K562 (cell line): ENCODE measurements at regions not wholly inside any gene's neighbourhood (a gene's known extent, or its start where the extent isn't known, plus 50 kb on each side); places are given as distances from the start of the nearest gene placed in this dataset.

Source experiments
- ATAC-seq: fragments of 200-7000 bp; cut with Tn5 transposase; 3 replicates; pipeline ENCODE4 v1.9.1; 2020; ENCODE audit warnings: moderate library complexity
- BruUV-seq: library from RNA; stranded (reverse); fragments of 400-500 nt; replicated peaks from 2 replicates; lab custom pipeline; 2021; lab: Mats Ljungman, UMichigan
- CTCF ChIA-PET: fragments of 300-600 bp; formaldehyde crosslinking; extraction: SDS; loops from one replicate; lab custom pipeline; 2021; ENCODE audit warnings: low intra/inter-chr PET ratio; lab: Yijun Ruan, JAX
- POLR2A ChIA-PET: fragments of 300-600, 350-650 bp; sonication (Branson Sonifier 250); formaldehyde crosslinking; extraction: SDS; loops from one replicate; lab custom pipeline; 2021; ENCODE audit warnings: antibody characterized with exemption, inconsistent platforms; lab: Yijun Ruan, JAX
- DNase-seq, 4 experiments: peaks; one replicate each; pipeline versions ENCODE4 v3.0.0 to v3.0.0-alpha.2; 2011 to 2018; ENCODE audit warnings: low spot score in 3 of 4, mixed read lengths in 3 of 4; ENCODE audit errors: extremely low read depth in 1 of 4
- FAIRE-seq: peaks from 2 replicates; lab custom pipeline; 2011; peaks lifted over from hg19 to GRCh38; lab: Jason Lieb, UNC
- H2AFZ ChIP-seq: 2 replicates; pipeline ENCODE4 v1.6.0; 2011; ENCODE audit warnings: low read depth, low read length, control low read depth, inconsistent platforms
- H3K27ac ChIP-seq: fragments of 200-600 bp; 3 replicates; pipeline ENCODE4 v1.8.0; 2011; ENCODE audit warnings: low read depth, mild to moderate bottlenecking, control low read depth, inconsistent platforms, low read length, moderate library complexity, mixed read lengths; ENCODE audit errors: extremely low read depth
- H3K27me3 ChIP-seq, 2 experiments: fragments of 300-600 bp in 1 of 2; 2 replicates in 1 of 2; 3 replicates in 1 of 2; pipeline versions ENCODE4 v1.6.0 to v1.8.0; 2011; ENCODE audit warnings: inconsistent platforms in 2 of 2, low read length in 2 of 2, mild to moderate bottlenecking in 1 of 2, mixed read lengths in 1 of 2, moderate library complexity in 1 of 2; ENCODE audit not compliant: control insufficient read depth in 2 of 2, insufficient read depth in 2 of 2
- H3K36me3 ChIP-seq: fragments of 300-600 bp; 3 replicates; pipeline ENCODE4 v1.8.0; 2011; ENCODE audit warnings: mild to moderate bottlenecking, low read length, inconsistent platforms; ENCODE audit not compliant: control insufficient read depth, insufficient read depth
- H3K4me1 ChIP-seq, 2 experiments: fragments of 200-600 bp in 1 of 2; replicated peaks in 1 of 2; 2 replicates in 1 of 2; 3 replicates in 1 of 2; pipeline versions ENCODE4 v1.5.1 to v1.8.0; 2011; ENCODE audit warnings: inconsistent platforms in 2 of 2, low read length in 2 of 2, mild to moderate bottlenecking in 1 of 2, mixed read lengths in 1 of 2, moderate library complexity in 1 of 2; ENCODE audit not compliant: control insufficient read depth in 2 of 2, insufficient read depth in 2 of 2
- H3K4me2 ChIP-seq: 2 replicates; pipeline ENCODE4 v1.6.1; 2011; ENCODE audit warnings: low read length, control low read depth, inconsistent platforms, mixed read lengths; ENCODE audit not compliant: insufficient read depth
- H3K4me3 ChIP-seq: fragments of 200-600 bp; sonication (generic), shearing (Covaris generic); 2 replicates; pipeline ENCODE4 v1.5.1; 2016; ENCODE audit warnings: control low read depth, inconsistent platforms
- H3K79me2 ChIP-seq: fragments of 200-600 bp; 3 replicates; pipeline ENCODE4 v1.8.0; 2011; ENCODE audit warnings: low read length, inconsistent platforms; ENCODE audit not compliant: control insufficient read depth, insufficient read depth
- H3K9ac ChIP-seq, 2 experiments: 2 replicates each; pipeline versions ENCODE4 v1.6.0 to v1.6.1; 2011; ENCODE audit warnings: low read depth in 2 of 2, low read length in 2 of 2, control low read depth in 1 of 2, inconsistent platforms in 1 of 2, mild to moderate bottlenecking in 1 of 2, mixed read lengths in 1 of 2; ENCODE audit not compliant: insufficient read depth in 1 of 2
- H3K9me1 ChIP-seq: one replicate; pipeline ENCODE4 v1.6.0; 2011; ENCODE audit warnings: inconsistent platforms, mild to moderate bottlenecking, low read length, moderate library complexity; ENCODE audit not compliant: control insufficient read depth, insufficient read depth
- H3K9me3 ChIP-seq: replicated peaks from 2 replicates; pipeline ENCODE4 v1.5.1; 2011; ENCODE audit warnings: low read depth, low read length, inconsistent platforms; ENCODE audit not compliant: control insufficient read depth, insufficient read depth
- H4K20me1 ChIP-seq: replicated peaks from 2 replicates; pipeline ENCODE4 v1.6.1; 2011; ENCODE audit warnings: low read length, inconsistent platforms, mixed read lengths; ENCODE audit not compliant: control insufficient read depth, insufficient read depth
- DDX20 ChIP-seq: fragments of 450-650 bp; IDR thresholded peaks from 2 replicates; pipeline ENCODE4 v1.6.1; 2016; ENCODE audit warnings: missing genetic modification characterization, low read depth, mild to moderate bottlenecking, missing compliant biosample characterization, moderate library complexity
- HDAC8 ChIP-seq: fragments of 450-650 bp; IDR thresholded peaks from 2 replicates; pipeline ENCODE4 v1.6.1; 2016; ENCODE audit warnings: mild to moderate bottlenecking, missing genetic modification characterization, moderate library complexity, missing compliant biosample characterization
- HNRNPL ChIP-seq: fragments of 200-400 bp; formaldehyde crosslinking; IDR thresholded peaks from 2 replicates; pipeline ENCODE4 v1.6.1; 2017; ENCODE audit warnings: low read depth, mild to moderate bottlenecking, low read length
- NCOR1 ChIP-seq: fragments of 450-650 bp; IDR thresholded peaks from 2 replicates; pipeline ENCODE4 v1.6.1; 2016; ENCODE audit warnings: mild to moderate bottlenecking, moderate library complexity
- SRSF1 ChIP-seq: fragments of 200-400 bp; formaldehyde crosslinking; IDR thresholded peaks from 2 replicates; pipeline ENCODE4 v1.6.1; 2017; ENCODE audit warnings: mild to moderate bottlenecking, low read depth, low read length, moderate library complexity
- TAF9B ChIP-seq: fragments of 450-650 bp; IDR thresholded peaks from 2 replicates; pipeline ENCODE4 v1.6.1; 2018; ENCODE audit warnings: mild to moderate bottlenecking; ENCODE audit not compliant: partially characterized antibody
- ZNF121 ChIP-seq: sonication (generic); formaldehyde crosslinking; conservative IDR thresholded peaks from 2 replicates; pipeline ENCODE4 v1.8.0; 2022; ENCODE audit warnings: missing genetic modification reagents
- ZNF785 ChIP-seq: fragments of 250-450 bp; sonication (Bioruptor Pico); IDR thresholded peaks from 2 replicates; pipeline ENCODE4 v1.4.0; 2020; ENCODE audit warnings: mild to moderate bottlenecking
- WGBS: fragments of 100-300 bp; shearing (Covaris generic); methylation state at CpG from one replicate; pipeline ENCODE4 v1.1.6; 2016; ENCODE audit warnings: low coverage, mixed read lengths; ENCODE audit not compliant: insufficient coverage; ENCODE audit errors: missing lambda C conversion rate; 5-methylcytosine and 5-hydroxymethylcytosine counted together
- in situ Hi-C: fragments of 300-500 bp; cut with MboI; formaldehyde crosslinking; loops from 4 replicates; pipeline ENCODE4 v1.15.0; 2018; ENCODE audit warnings: inconsistent platforms, mixed read lengths
- intact Hi-C: fragments of 100-400 bp; cut with micrococcal nuclease; formaldehyde crosslinking; loops from 2 replicates; pipeline ENCODE4 v1.14.2; 2022

GRCh38 chr13:105170438-105170837, 1365.0 kb downstream of the EFNB2 start:
- no peak overlapping the region for H3K4me3 ChIP-seq
- DNase-seq = no peak
- intact Hi-C loops = no loop called here
- H3K4me1 ChIP-seq = no peaks in the 10 kb centered on the region
- no peak overlapping the region for H3K4me2 ChIP-seq
- FAIRE-seq = no peak
- H3K27me3 ChIP-seq = no peaks in the 10 kb centered on the region
- in situ Hi-C loops = no loop called here
- no peaks in the 10 kb centered on the region for H3K9me3 ChIP-seq
- no peaks in the 10 kb centered on the region for H3K9me1 ChIP-seq
- no peaks in the 10 kb centered on the region for H3K79me2 ChIP-seq
- no peak overlapping the region for H3K9ac ChIP-seq
- CTCF ChIA-PET = no interaction called here
- no peak overlapping the region for H2AFZ ChIP-seq
- ATAC-seq = no peak
- POLR2A ChIA-PET = no interaction called here
- no peaks in the 10 kb centered on the region for H4K20me1 ChIP-seq
- BruUV-seq = no TSS peak
- H3K36me3 ChIP-seq = no peaks in the 10 kb centered on the region
- TF ChIP-seq ZNF121 (CRISPR knock-in tag) (no peak), HDAC8 (tag) (no peak)
- H3K27ac ChIP-seq = no peak overlapping the region

- BruUV-seq = no TSS peak
- no peaks in the 10 kb centered on the region for H3K9me3 ChIP-seq
- H3K79me2 ChIP-seq = no peaks in the 10 kb centered on the region
- ATAC-seq (no peak), DNase-seq (no peak), FAIRE-seq (no peak)
- no peaks in the 10 kb centered on the region for H3K36me3 ChIP-seq
- H3K4me2 ChIP-seq = no peak overlapping the region
- no peak overlapping the region for H3K27ac ChIP-seq
- CTCF ChIA-PET = no interaction called here
- no peaks in the 10 kb centered on the region for H3K9me1 ChIP-seq
- no peak overlapping the region for H3K9ac ChIP-seq
- no peaks in the 10 kb centered on the region for H3K27me3 ChIP-seq
- in situ Hi-C loops = no loop called here
- no peaks in the 10 kb centered on the region for H4K20me1 ChIP-seq
- H3K4me1 ChIP-seq = no peaks in the 10 kb centered on the region
- no peak for TF ChIP-seq DDX20 (tag)
- TF ChIP-seq ZNF785 (CRISPR knock-in tag) = no peak
- TF ChIP-seq SRSF1 = no peak
- TF ChIP-seq HNRNPL = no peak
- no peak for TF ChIP-seq NCOR1
- TF ChIP-seq TAF9B = no peak
- H3K4me3 ChIP-seq = no peak overlapping the region
- POLR2A ChIA-PET = no interaction called here
- 0% methylated on average over 1 of the region's 1 CpG for WGBS
- intact Hi-C loops = no loop called here
- H2AFZ ChIP-seq = no peak overlapping the region
These were observed 1367.2 kb downstream of the EFNB2 start for GRCh38 chr13:105168295-105168694.
